ENCODE measurements at regions not wholly inside any gene's neighbourhood (a gene's known extent, or its start where the extent isn't known, plus 50 kb on each side); places are given as distances from the start of the nearest gene placed in this dataset.

DNA sequence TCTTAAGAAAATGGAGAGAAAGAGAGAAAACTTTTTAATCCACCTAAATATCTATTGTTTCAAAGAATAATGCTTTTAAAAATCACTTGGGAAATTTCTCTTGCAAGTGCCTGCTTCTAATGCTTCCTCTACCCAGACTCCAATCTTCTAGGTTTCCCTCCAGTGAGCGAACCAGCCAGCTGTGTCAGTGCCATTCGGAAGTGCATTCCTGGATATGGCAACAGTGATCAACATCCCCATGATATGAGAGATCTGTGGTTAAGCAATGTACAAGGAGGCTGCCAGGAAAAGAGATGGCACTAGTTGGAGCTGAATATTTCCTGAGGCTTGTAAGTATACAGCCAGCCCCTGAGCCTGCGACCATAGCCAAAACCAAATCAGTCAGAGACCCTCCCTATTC is 53.3 kb upstream of the KCNMB2 start:
- TF ChIP-seq, protein P1, sequence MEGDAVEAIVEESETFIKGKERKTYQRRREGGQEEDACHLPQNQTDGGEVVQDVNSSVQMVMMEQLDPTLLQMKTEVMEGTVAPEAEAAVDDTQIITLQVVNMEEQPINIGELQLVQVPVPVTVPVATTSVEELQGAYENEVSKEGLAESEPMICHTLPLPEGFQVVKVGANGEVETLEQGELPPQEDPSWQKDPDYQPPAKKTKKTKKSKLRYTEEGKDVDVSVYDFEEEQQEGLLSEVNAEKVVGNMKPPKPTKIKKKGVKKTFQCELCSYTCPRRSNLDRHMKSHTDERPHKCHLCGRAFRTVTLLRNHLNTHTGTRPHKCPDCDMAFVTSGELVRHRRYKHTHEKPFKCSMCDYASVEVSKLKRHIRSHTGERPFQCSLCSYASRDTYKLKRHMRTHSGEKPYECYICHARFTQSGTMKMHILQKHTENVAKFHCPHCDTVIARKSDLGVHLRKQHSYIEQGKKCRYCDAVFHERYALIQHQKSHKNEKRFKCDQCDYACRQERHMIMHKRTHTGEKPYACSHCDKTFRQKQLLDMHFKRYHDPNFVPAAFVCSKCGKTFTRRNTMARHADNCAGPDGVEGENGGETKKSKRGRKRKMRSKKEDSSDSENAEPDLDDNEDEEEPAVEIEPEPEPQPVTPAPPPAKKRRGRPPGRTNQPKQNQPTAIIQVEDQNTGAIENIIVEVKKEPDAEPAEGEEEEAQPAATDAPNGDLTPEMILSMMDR (IDR thresholded peaks at IDR 0.05; ENCODE audit: extremely low read depth, missing control alignments), result no peak
- no peak for DNase-seq (ENCODE audit: low spot score)

DNA sequence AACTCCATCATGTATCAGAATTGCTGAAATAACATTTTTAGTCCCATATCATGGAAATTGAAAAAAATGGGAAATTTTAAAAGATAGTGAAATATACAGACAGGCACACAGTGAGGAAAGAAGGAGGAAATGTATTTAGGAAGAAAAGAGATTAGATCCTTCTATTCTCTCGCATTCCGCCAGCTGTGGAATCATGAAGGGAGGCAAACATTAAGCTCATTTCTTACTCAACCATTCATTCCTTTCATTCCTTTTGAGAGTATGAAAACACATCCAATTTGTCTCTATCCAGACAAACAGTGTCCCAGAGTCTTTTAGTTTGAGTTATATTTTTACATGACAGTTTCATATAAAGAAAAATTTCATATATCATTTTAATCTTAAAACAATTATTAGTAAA is 52.5 kb upstream of the KCNMB2 start:
- DNase-seq (ENCODE audit: low spot score), result no peak
- TF ChIP-seq, protein P1 (IDR thresholded peaks at IDR 0.05; ENCODE audit: extremely low read depth, missing control alignments), result no peak

DNA sequence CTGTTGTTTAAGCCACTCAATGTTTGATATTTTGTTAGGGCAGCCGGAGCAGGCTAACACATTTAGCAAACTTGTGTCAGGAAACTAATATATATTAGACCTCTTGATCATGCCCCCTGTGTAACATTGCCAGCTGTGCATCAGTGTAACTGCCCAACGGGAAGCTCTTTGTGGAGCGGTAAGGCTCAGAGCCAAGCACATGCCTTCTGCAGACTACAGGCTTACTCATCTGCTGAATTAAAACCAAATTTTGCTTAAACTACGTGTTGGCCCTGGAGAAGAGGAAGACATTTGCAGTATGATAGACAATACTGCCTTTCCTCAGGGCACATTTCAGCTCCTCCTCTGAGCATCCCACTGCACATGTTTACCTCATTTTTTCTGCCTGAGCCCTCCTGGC is 50.5 kb upstream of the KCNMB2 start:
- no peak for DNase-seq (ENCODE audit: low spot score)
- TF ChIP-seq, protein P1 (IDR thresholded peaks at IDR 0.05; ENCODE audit: extremely low read depth, missing control alignments), result no peak
